ENCODE measurements at regions not wholly inside any gene's neighbourhood (a gene's known extent, or its start where the extent isn't known, plus 50 kb on each side); places are given as distances from the start of the nearest gene placed in this dataset.

DNA sequence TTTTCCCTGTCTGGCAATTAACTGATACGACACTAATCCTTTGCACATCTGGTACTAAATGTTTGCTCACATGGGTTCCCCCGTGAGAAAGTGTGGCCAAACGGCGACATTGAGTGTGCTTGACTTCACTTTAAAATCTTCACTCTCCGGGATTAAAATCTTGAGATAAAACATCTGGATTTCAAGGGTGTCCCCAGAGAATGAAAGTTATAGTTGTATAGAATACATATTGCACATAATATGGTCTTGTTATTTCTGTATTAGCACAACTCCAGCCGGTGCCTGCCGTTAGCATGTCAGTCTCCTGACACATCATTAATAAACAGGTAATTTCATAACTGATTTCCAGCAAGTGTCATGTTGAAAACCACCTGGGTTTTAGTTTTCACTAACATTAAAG is 749.0 kb upstream of the SOX9 start:
- TF ChIP-seq POLR2AphosphoS5 (IDR thresholded peaks at IDR 0.05; ENCODE audit: low read depth, low read length) (no peak), REST (IDR thresholded peaks at IDR 0.05; ENCODE audit: insufficient read depth in 1 of 2, low read depth in 2 of 2, low read length in 1 of 2) (no peak), SIN3A (IDR thresholded peaks at IDR 0.05; ENCODE audit: borderline replicate concordance, insufficient read depth, low read depth, low read length) (no peak), TCF7L2 (IDR thresholded peaks at IDR 0.05; ENCODE audit: low read depth, low read length) (no peak)
- TF ChIP-seq, protein P1, sequence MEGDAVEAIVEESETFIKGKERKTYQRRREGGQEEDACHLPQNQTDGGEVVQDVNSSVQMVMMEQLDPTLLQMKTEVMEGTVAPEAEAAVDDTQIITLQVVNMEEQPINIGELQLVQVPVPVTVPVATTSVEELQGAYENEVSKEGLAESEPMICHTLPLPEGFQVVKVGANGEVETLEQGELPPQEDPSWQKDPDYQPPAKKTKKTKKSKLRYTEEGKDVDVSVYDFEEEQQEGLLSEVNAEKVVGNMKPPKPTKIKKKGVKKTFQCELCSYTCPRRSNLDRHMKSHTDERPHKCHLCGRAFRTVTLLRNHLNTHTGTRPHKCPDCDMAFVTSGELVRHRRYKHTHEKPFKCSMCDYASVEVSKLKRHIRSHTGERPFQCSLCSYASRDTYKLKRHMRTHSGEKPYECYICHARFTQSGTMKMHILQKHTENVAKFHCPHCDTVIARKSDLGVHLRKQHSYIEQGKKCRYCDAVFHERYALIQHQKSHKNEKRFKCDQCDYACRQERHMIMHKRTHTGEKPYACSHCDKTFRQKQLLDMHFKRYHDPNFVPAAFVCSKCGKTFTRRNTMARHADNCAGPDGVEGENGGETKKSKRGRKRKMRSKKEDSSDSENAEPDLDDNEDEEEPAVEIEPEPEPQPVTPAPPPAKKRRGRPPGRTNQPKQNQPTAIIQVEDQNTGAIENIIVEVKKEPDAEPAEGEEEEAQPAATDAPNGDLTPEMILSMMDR (IDR thresholded peaks at IDR 0.05): no peak

Data from Panc1 (cell line).